H1 (cell line): ENCODE measurements at regions not wholly inside any gene's neighbourhood (a gene's known extent, or its start where the extent isn't known, plus 50 kb on each side); places are given as distances from the start of the nearest gene placed in this dataset.

Experiments used
- MAFK ChIP-seq: IDR thresholded peaks from 2 replicates; pipeline ENCODE4 v1.6.1; 2012; ENCODE audit warnings: low read depth, mild to moderate bottlenecking, improper control_type of control experiment, low read length
- RBBP5 ChIP-seq: IDR thresholded peaks from 2 replicates; pipeline ENCODE4 v1.7.1; 2012; ENCODE audit warnings: low read depth, mild to moderate bottlenecking, inconsistent platforms, low read length, moderate library complexity, borderline replicate concordance
- TF ChIP-seq, protein P1 (sequence below): fragments of 300-600 bp; sonication (generic); IDR thresholded peaks from 2 replicates; pipeline ENCODE4 v1.7.1; 2012; ENCODE audit warnings: low read length, moderate library complexity, mild to moderate bottlenecking, inconsistent platforms; ENCODE audit not compliant: insufficient replicate concordance
- TF ChIP-seq, protein P2 (sequence below): IDR thresholded peaks from 2 replicates; pipeline ENCODE4 v1.6.1; 2012; ENCODE audit warnings: inconsistent platforms

- TF ChIP-seq, protein P1, sequence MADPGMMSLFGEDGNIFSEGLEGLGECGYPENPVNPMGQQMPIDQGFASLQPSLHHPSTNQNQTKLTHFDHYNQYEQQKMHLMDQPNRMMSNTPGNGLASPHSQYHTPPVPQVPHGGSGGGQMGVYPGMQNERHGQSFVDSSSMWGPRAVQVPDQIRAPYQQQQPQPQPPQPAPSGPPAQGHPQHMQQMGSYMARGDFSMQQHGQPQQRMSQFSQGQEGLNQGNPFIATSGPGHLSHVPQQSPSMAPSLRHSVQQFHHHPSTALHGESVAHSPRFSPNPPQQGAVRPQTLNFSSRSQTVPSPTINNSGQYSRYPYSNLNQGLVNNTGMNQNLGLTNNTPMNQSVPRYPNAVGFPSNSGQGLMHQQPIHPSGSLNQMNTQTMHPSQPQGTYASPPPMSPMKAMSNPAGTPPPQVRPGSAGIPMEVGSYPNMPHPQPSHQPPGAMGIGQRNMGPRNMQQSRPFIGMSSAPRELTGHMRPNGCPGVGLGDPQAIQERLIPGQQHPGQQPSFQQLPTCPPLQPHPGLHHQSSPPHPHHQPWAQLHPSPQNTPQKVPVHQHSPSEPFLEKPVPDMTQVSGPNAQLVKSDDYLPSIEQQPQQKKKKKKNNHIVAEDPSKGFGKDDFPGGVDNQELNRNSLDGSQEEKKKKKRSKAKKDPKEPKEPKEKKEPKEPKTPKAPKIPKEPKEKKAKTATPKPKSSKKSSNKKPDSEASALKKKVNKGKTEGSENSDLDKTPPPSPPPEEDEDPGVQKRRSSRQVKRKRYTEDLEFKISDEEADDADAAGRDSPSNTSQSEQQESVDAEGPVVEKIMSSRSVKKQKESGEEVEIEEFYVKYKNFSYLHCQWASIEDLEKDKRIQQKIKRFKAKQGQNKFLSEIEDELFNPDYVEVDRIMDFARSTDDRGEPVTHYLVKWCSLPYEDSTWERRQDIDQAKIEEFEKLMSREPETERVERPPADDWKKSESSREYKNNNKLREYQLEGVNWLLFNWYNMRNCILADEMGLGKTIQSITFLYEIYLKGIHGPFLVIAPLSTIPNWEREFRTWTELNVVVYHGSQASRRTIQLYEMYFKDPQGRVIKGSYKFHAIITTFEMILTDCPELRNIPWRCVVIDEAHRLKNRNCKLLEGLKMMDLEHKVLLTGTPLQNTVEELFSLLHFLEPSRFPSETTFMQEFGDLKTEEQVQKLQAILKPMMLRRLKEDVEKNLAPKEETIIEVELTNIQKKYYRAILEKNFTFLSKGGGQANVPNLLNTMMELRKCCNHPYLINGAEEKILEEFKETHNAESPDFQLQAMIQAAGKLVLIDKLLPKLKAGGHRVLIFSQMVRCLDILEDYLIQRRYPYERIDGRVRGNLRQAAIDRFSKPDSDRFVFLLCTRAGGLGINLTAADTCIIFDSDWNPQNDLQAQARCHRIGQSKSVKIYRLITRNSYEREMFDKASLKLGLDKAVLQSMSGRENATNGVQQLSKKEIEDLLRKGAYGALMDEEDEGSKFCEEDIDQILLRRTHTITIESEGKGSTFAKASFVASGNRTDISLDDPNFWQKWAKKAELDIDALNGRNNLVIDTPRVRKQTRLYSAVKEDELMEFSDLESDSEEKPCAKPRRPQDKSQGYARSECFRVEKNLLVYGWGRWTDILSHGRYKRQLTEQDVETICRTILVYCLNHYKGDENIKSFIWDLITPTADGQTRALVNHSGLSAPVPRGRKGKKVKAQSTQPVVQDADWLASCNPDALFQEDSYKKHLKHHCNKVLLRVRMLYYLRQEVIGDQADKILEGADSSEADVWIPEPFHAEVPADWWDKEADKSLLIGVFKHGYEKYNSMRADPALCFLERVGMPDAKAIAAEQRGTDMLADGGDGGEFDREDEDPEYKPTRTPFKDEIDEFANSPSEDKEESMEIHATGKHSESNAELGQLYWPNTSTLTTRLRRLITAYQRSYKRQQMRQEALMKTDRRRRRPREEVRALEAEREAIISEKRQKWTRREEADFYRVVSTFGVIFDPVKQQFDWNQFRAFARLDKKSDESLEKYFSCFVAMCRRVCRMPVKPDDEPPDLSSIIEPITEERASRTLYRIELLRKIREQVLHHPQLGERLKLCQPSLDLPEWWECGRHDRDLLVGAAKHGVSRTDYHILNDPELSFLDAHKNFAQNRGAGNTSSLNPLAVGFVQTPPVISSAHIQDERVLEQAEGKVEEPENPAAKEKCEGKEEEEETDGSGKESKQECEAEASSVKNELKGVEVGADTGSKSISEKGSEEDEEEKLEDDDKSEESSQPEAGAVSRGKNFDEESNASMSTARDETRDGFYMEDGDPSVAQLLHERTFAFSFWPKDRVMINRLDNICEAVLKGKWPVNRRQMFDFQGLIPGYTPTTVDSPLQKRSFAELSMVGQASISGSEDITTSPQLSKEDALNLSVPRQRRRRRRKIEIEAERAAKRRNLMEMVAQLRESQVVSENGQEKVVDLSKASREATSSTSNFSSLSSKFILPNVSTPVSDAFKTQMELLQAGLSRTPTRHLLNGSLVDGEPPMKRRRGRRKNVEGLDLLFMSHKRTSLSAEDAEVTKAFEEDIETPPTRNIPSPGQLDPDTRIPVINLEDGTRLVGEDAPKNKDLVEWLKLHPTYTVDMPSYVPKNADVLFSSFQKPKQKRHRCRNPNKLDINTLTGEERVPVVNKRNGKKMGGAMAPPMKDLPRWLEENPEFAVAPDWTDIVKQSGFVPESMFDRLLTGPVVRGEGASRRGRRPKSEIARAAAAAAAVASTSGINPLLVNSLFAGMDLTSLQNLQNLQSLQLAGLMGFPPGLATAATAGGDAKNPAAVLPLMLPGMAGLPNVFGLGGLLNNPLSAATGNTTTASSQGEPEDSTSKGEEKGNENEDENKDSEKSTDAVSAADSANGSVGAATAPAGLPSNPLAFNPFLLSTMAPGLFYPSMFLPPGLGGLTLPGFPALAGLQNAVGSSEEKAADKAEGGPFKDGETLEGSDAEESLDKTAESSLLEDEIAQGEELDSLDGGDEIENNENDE = no peak
- TF ChIP-seq MAFK = no peak
- TF ChIP-seq RBBP5 = no peak
- TF ChIP-seq, protein P2, sequence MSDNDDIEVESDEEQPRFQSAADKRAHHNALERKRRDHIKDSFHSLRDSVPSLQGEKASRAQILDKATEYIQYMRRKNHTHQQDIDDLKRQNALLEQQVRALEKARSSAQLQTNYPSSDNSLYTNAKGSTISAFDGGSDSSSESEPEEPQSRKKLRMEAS = no peak
Observed at GRCh38 chr6:14985366-14985765, 260.5 kb upstream of the JARID2 start (continued).
